Fibroblast of skin of right quadriceps (primary cell): ENCODE measurements at regions not wholly inside any gene's neighbourhood (a gene's known extent, or its start where the extent isn't known, plus 50 kb on each side); places are given as distances from the start of the nearest gene placed in this dataset.
"Not testable (repeated sequence)": the region's sequence is repeated elsewhere in the genome, so short reads cannot be mapped to it uniquely, and the experiment has no call there.

Experiments
- DNase-seq: peaks from one replicate; pipeline ENCODE4 v3.0.0-alpha.2; 2013

GRCh38 chr1:19024532-19024931, 68.1 kb upstream of the IFFO2 start:
- DNase-seq, result no peak

GRCh38 chr1:19023787-19024186, 67.3 kb upstream of the IFFO2 start:
- no peak for DNase-seq

- DNase-seq, result no peak
Measured at GRCh38 chr1:19021845-19022244, 65.4 kb upstream of the IFFO2 start.

GRCh38 chr1:19019288-19019687, 62.8 kb upstream of the IFFO2 start:
- DNase-seq, result not testable (repeated sequence)

GRCh38 chr1:19015476-19015875, 59.0 kb upstream of the IFFO2 start:
- no peak for DNase-seq

GRCh38 chr1:19014765-19015164, 58.3 kb upstream of the IFFO2 start:
- no peak for DNase-seq

- DNase-seq, result no peak
Measured at GRCh38 chr1:19013826-19014548, 57.5 kb upstream of the IFFO2 start.

GRCh38 chr1:19011845-19012231, 55.4 kb upstream of the IFFO2 start:
- no peak for DNase-seq

GRCh38 chr1:19010995-19011844, 54.7 kb upstream of the IFFO2 start:
- DNase-seq, result peak; percentile 98

GRCh38 chr1:19010503-19010902, 54.0 kb upstream of the IFFO2 start:
- no peak for DNase-seq

- peak; percentile 96 for DNase-seq
Measured at GRCh38 chr1:19009882-19010321, 53.4 kb upstream of the IFFO2 start.

- DNase-seq, result no peak
Measured at GRCh38 chr1:19009126-19009881, 52.8 kb upstream of the IFFO2 start.

GRCh38 chr1:19007491-19008441, 51.3 kb upstream of the IFFO2 start:
- no peak for DNase-seq

GRCh38 chr1:19006837-19007271, 50.4 kb upstream of the IFFO2 start:
- DNase-seq, result no peak
